IMR-90 (cell line): ENCODE measurements at regions not wholly inside any gene's neighbourhood (a gene's known extent, or its start where the extent isn't known, plus 50 kb on each side); places are given as distances from the start of the nearest gene placed in this dataset.

Experiments
- ATAC-seq: fragments of 200-7000 bp; cut with Tn5 transposase; 2 replicates; pipeline ENCODE4 v1.9.1; 2020; ENCODE audit warnings: low read depth, mild to moderate bottlenecking, moderate library complexity
- BruUV-seq: library from RNA; stranded (reverse); fragments of 400-500 nt; replicated peaks from 2 replicates; lab custom pipeline; 2021; lab: Mats Ljungman, UMichigan
- CTCF ChIA-PET: fragments of 300-600 bp; formaldehyde crosslinking; extraction: SDS; loops from one replicate; lab custom pipeline; 2021; ENCODE audit warnings: antibody characterized with exemption; lab: Yijun Ruan, JAX
- POLR2A ChIA-PET: fragments of 300-600 bp; sonication (Branson Sonifier 250); formaldehyde crosslinking; loops from one replicate; lab custom pipeline; 2022; ENCODE audit warnings: antibody characterized with exemption; ENCODE audit not compliant: unreplicated experiment; lab: Charles Lee
- DNase-seq: peaks from one replicate; pipeline ENCODE4 v3.0.0; 2013
- H2AFZ ChIP-seq: replicated peaks from 2 replicates; pipeline ENCODE3; 2013; ENCODE audit warnings: low read length, mild to moderate bottlenecking; ENCODE audit not compliant: poor library complexity
- H2AK5ac ChIP-seq: 2 replicates; pipeline ENCODE4 v1.6.1; 2013; ENCODE audit warnings: low read depth, low read length, inconsistent platforms
- H2AK9ac ChIP-seq: replicated peaks from 2 replicates; pipeline ENCODE3; 2013; ENCODE audit warnings: mild to moderate bottlenecking, low read depth, low read length, moderate library complexity; ENCODE audit not compliant: poor library complexity
- H2BK120ac ChIP-seq: 2 replicates; pipeline ENCODE4 v1.6.1; 2013; ENCODE audit warnings: low read depth, low read length, inconsistent platforms
- H2BK15ac ChIP-seq: 3 replicates; pipeline ENCODE4 v1.6.1; 2013; ENCODE audit warnings: low read depth, low read length, inconsistent platforms
- H2BK20ac ChIP-seq: 2 replicates; pipeline ENCODE4 v1.6.1; 2013; ENCODE audit warnings: low read depth, mild to moderate bottlenecking, inconsistent platforms, low read length, moderate library complexity
- H2BK5ac ChIP-seq: 2 replicates; pipeline ENCODE4 v1.6.1; 2013; ENCODE audit warnings: mild to moderate bottlenecking, low read depth, low read length, inconsistent platforms; ENCODE audit not compliant: poor library complexity, severe bottlenecking
- H3K14ac ChIP-seq: replicated peaks from 2 replicates; pipeline ENCODE4 v1.6.1; 2013; ENCODE audit warnings: low read depth, low read length, inconsistent platforms
- H3K18ac ChIP-seq: 2 replicates; pipeline ENCODE4 v1.6.1; 2013; ENCODE audit warnings: low read depth, low read length, control low read depth
- H3K23ac ChIP-seq: 2 replicates; pipeline ENCODE4 v1.6.1; 2013; ENCODE audit warnings: low read depth, low read length, inconsistent platforms
- H3K27ac ChIP-seq: 2 replicates; pipeline ENCODE4 v1.5.1; 2013; ENCODE audit warnings: mild to moderate bottlenecking, control low read depth, low read length; ENCODE audit not compliant: insufficient read depth
- H3K27me3 ChIP-seq: 2 replicates; pipeline ENCODE4 v1.6.1; 2013; ENCODE audit warnings: low read length; ENCODE audit not compliant: control insufficient read depth, insufficient read depth
- H3K36me3 ChIP-seq: 2 replicates; pipeline ENCODE4 v1.6.1; 2013; ENCODE audit warnings: low read length, mixed read lengths; ENCODE audit not compliant: control insufficient read depth, insufficient read depth
- H3K4ac ChIP-seq: 2 replicates; pipeline ENCODE4 v1.6.1; 2013; ENCODE audit warnings: low read depth, low read length, inconsistent platforms
- H3K4me1 ChIP-seq: 2 replicates; pipeline ENCODE4 v1.6.1; 2013; ENCODE audit warnings: low read length, mixed read lengths; ENCODE audit not compliant: control insufficient read depth, insufficient read depth
- H3K4me2 ChIP-seq: 2 replicates; pipeline ENCODE4 v1.6.1; 2013; ENCODE audit warnings: low read depth, mild to moderate bottlenecking, control low read depth, low read length, moderate library complexity
- H3K4me3 ChIP-seq: 2 replicates; pipeline ENCODE4 v1.5.1; 2013; ENCODE audit warnings: low read depth, mild to moderate bottlenecking, control low read depth, low read length, moderate library complexity; ENCODE audit not compliant: insufficient read depth
- H3K56ac ChIP-seq: 2 replicates; pipeline ENCODE4 v1.6.1; 2013; ENCODE audit warnings: low read length, inconsistent platforms; ENCODE audit not compliant: insufficient read depth; ENCODE audit errors: extremely low read depth
- H3K79me1 ChIP-seq, 2 experiments: 2 replicates each; pipeline ENCODE4 v1.6.1; 2013; ENCODE audit warnings: low read length in 2 of 2, inconsistent platforms in 1 of 2, low read depth in 1 of 2
- H3K9ac ChIP-seq: 2 replicates; pipeline ENCODE4 v1.6.1; 2013; ENCODE audit warnings: low read depth, low read length, control low read depth
- H3K9me1 ChIP-seq: 2 replicates; pipeline ENCODE4 v1.6.1; 2013; ENCODE audit warnings: low read length, inconsistent platforms; ENCODE audit not compliant: insufficient read depth
- H3K9me3 ChIP-seq: 2 replicates; pipeline ENCODE4 v1.6.1; 2013; ENCODE audit warnings: low read length; ENCODE audit not compliant: control insufficient read depth, insufficient read depth
- H4K20me1 ChIP-seq: 2 replicates; pipeline ENCODE4 v1.6.1; 2013; ENCODE audit warnings: low read length, inconsistent platforms; ENCODE audit not compliant: insufficient read depth
- H4K5ac ChIP-seq: 2 replicates; pipeline ENCODE4 v1.6.1; 2013; ENCODE audit warnings: mild to moderate bottlenecking, low read depth, low read length, control low read depth
- H4K8ac ChIP-seq, 2 experiments: 2 replicates each; pipeline ENCODE4 v1.6.1; 2013; ENCODE audit warnings: low read depth in 2 of 2, low read length in 2 of 2, control low read depth in 1 of 2, inconsistent platforms in 1 of 2
- H4K91ac ChIP-seq: 2 replicates; pipeline ENCODE4 v1.6.1; 2013; ENCODE audit warnings: low read depth, low read length, inconsistent platforms; ENCODE audit not compliant: insufficient read depth
- BHLHE40 ChIP-seq: fragments of 150-350 bp; IDR thresholded peaks from 2 replicates; pipeline ENCODE4 v1.6.1; 2016; ENCODE audit warnings: mild to moderate bottlenecking, low read depth, low read length
- CHD1 ChIP-seq: IDR thresholded peaks from 2 replicates; pipeline ENCODE4 v1.6.1; 2012; ENCODE audit warnings: low read depth, low read length, improper control_type of control experiment
- ELK1 ChIP-seq: fragments of 150-350 bp; IDR thresholded peaks from 2 replicates; pipeline ENCODE4 v1.6.1; 2016; ENCODE audit warnings: low read depth, mild to moderate bottlenecking, low read length, moderate library complexity, borderline replicate concordance
- FOS ChIP-seq: fragments of 150-350 bp; IDR thresholded peaks from 2 replicates; pipeline ENCODE4 v1.6.1; 2016; ENCODE audit warnings: low read depth, low read length
- MAZ ChIP-seq: IDR thresholded peaks from 2 replicates; pipeline ENCODE4 v1.6.1; 2012; ENCODE audit warnings: low read depth, mild to moderate bottlenecking, low read length, improper control_type of control experiment, moderate library complexity, borderline replicate concordance
- NFE2L2 ChIP-seq: fragments of 150-350 bp; IDR thresholded peaks from 2 replicates; pipeline ENCODE4 v1.6.1; 2016; ENCODE audit warnings: low read depth, mild to moderate bottlenecking, low read length
- POLR2A ChIP-seq: IDR thresholded peaks from 2 replicates; pipeline ENCODE4 v1.6.1; 2012; ENCODE audit warnings: mild to moderate bottlenecking, low read depth, low read length
- RFX5 ChIP-seq: IDR thresholded peaks from 2 replicates; pipeline ENCODE4 v1.8.0; 2012; ENCODE audit warnings: low read depth, mild to moderate bottlenecking, low read length, moderate library complexity
- SMC3 ChIP-seq: fragments of 150-350 bp; IDR thresholded peaks from 2 replicates; pipeline ENCODE4 v1.6.1; 2016; ENCODE audit warnings: low read depth, mild to moderate bottlenecking, antibody characterized with exemption, low read length, moderate library complexity
- dilution Hi-C: fragments of 300-500 bp; cut with HindIII; formaldehyde crosslinking; loops from one replicate; pipeline ENCODE4 v1.14.3; 2018; ENCODE audit warnings: low sequenced_read_pairs; ENCODE audit not compliant: unreplicated experiment
- in situ Hi-C: fragments of 300-500 bp; cut with MboI; formaldehyde crosslinking; loops from 3 replicates; pipeline ENCODE4 v1.14.3; 2019; ENCODE audit warnings: low sequenced_read_pairs, inconsistent platforms, mixed read lengths
- intact Hi-C: fragments of 100-400 bp; cut with micrococcal nuclease; formaldehyde crosslinking; loops from 2 replicates; pipeline ENCODE4 v1.10.0; 2022
- TF ChIP-seq, protein P1 (sequence below): conservative IDR thresholded peaks from 2 replicates; pipeline ENCODE4 v1.5.1; 2012; ENCODE audit warnings: mild to moderate bottlenecking, low read depth, low read length, improper control_type of control experiment
- TF ChIP-seq, protein P2 (sequence below): fragments of 150-350 bp; IDR thresholded peaks from 2 replicates; pipeline ENCODE4 v1.6.1; 2017; ENCODE audit warnings: mild to moderate bottlenecking, antibody characterized with exemption, low read length, low read depth

DNA sequence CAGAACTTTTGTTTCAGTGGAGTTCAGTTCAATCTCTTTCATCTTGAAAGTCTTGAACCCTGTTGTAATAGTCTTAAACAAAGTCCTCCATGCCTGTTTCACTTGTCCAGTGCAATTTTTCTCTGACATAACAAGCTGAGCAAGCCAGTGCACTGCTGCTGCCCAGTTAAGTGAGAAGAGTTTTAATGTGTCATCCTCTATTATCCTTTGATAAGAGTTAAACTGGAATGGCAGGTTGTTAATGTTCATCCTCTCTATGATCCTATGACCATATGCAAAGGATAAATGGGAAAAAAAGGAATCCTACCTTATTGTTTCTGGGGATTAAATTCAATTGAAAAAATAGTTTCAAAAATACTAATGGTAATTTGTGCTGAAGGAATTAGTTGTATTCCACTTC, 197.5 kb downstream of the FRK start:
- H3K4me1 ChIP-seq = no peaks in the 10 kb centered on the region
- intact Hi-C loops = no loop called here
- no peak overlapping the region for H3K27ac ChIP-seq
- no peak overlapping the region for H4K8ac ChIP-seq
- no peak overlapping the region for H2BK5ac ChIP-seq
- no peak overlapping the region for H2AK9ac ChIP-seq
- BruUV-seq = no TSS peak
- H2AK5ac ChIP-seq = no peak overlapping the region
- H3K4me2 ChIP-seq = no peak overlapping the region
- no peak overlapping the region for H3K9ac ChIP-seq
- no peak overlapping the region for H2BK120ac ChIP-seq
- no peaks in the 10 kb centered on the region for H3K79me1 ChIP-seq
- H4K91ac ChIP-seq = no peak overlapping the region
- no peak overlapping the region for H3K14ac ChIP-seq
- no peaks in the 10 kb centered on the region for H3K9me3 ChIP-seq
- no peak overlapping the region for H3K4me3 ChIP-seq
- H3K27me3 ChIP-seq = no peaks in the 10 kb centered on the region
- no peaks in the 10 kb centered on the region for H3K36me3 ChIP-seq
- ATAC-seq (no peak), DNase-seq (no peak)
- H4K20me1 ChIP-seq = no peaks in the 10 kb centered on the region
- no peak overlapping the region for H3K23ac ChIP-seq
- TF ChIP-seq POLR2A = no peak
- TF ChIP-seq, protein P1, sequence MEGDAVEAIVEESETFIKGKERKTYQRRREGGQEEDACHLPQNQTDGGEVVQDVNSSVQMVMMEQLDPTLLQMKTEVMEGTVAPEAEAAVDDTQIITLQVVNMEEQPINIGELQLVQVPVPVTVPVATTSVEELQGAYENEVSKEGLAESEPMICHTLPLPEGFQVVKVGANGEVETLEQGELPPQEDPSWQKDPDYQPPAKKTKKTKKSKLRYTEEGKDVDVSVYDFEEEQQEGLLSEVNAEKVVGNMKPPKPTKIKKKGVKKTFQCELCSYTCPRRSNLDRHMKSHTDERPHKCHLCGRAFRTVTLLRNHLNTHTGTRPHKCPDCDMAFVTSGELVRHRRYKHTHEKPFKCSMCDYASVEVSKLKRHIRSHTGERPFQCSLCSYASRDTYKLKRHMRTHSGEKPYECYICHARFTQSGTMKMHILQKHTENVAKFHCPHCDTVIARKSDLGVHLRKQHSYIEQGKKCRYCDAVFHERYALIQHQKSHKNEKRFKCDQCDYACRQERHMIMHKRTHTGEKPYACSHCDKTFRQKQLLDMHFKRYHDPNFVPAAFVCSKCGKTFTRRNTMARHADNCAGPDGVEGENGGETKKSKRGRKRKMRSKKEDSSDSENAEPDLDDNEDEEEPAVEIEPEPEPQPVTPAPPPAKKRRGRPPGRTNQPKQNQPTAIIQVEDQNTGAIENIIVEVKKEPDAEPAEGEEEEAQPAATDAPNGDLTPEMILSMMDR = no peak
- no peak for TF ChIP-seq SMC3
- no peak for TF ChIP-seq ELK1
- TF ChIP-seq BHLHE40 = no peak
- TF ChIP-seq CHD1 = no peak
- no peak for TF ChIP-seq MAZ
- TF ChIP-seq, protein P2, sequence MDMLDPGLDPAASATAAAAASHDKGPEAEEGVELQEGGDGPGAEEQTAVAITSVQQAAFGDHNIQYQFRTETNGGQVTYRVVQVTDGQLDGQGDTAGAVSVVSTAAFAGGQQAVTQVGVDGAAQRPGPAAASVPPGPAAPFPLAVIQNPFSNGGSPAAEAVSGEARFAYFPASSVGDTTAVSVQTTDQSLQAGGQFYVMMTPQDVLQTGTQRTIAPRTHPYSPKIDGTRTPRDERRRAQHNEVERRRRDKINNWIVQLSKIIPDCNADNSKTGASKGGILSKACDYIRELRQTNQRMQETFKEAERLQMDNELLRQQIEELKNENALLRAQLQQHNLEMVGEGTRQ = no peak
- TF ChIP-seq RFX5 = no peak
- no peak for TF ChIP-seq NFE2L2
- no peak for TF ChIP-seq FOS
- H4K5ac ChIP-seq = no peak overlapping the region
- ChIA-PET CTCF (interaction anchor here (0.6 kb wide), 1 partner anchor 16 kb away, joined by 3 read pairs; no protein-coding TSS in a partner anchor), POLR2A (no interaction called here)
- H2BK15ac ChIP-seq = no peak overlapping the region
- no peak overlapping the region for H3K56ac ChIP-seq
- H3K4ac ChIP-seq = no peak overlapping the region
- H3K9me1 ChIP-seq = no peaks in the 10 kb centered on the region
- H2BK20ac ChIP-seq = no peak overlapping the region
- dilution Hi-C loops = no loop called here
- H3K18ac ChIP-seq = no peak overlapping the region
- H2AFZ ChIP-seq = no peak overlapping the region
- in situ Hi-C loops = no loop called here
